ENCODE measurements at regions not wholly inside any gene's neighbourhood (a gene's known extent, or its start where the extent isn't known, plus 50 kb on each side); places are given as distances from the start of the nearest gene placed in this dataset.

- no peak for TF ChIP-seq EZH2phosphoT487 (IDR thresholded peaks at IDR 0.05; ENCODE audit: borderline replicate concordance)
- TF ChIP-seq, protein P1, sequence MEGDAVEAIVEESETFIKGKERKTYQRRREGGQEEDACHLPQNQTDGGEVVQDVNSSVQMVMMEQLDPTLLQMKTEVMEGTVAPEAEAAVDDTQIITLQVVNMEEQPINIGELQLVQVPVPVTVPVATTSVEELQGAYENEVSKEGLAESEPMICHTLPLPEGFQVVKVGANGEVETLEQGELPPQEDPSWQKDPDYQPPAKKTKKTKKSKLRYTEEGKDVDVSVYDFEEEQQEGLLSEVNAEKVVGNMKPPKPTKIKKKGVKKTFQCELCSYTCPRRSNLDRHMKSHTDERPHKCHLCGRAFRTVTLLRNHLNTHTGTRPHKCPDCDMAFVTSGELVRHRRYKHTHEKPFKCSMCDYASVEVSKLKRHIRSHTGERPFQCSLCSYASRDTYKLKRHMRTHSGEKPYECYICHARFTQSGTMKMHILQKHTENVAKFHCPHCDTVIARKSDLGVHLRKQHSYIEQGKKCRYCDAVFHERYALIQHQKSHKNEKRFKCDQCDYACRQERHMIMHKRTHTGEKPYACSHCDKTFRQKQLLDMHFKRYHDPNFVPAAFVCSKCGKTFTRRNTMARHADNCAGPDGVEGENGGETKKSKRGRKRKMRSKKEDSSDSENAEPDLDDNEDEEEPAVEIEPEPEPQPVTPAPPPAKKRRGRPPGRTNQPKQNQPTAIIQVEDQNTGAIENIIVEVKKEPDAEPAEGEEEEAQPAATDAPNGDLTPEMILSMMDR (conservative IDR thresholded peaks at IDR 0.05; ENCODE audit: low read length): no peak
Measured at GRCh38 chr11:8803973-8804372, 107.0 kb upstream of the AKIP1 start.
